PC-9 (cell line): ENCODE measurements at regions not wholly inside any gene's neighbourhood (a gene's known extent, or its start where the extent isn't known, plus 50 kb on each side); places are given as distances from the start of the nearest gene placed in this dataset.

ENCODE experiments used
- CTCF ChIP-seq: fragments of 200-600 bp; sonication (generic); conservative IDR thresholded peaks from 2 replicates; pipeline ENCODE4 v1.6.1; 2017; ENCODE audit warnings: mixed run types, antibody characterized with exemption, mild to moderate bottlenecking, moderate library complexity
- EZH2 ChIP-seq: fragments of 200-600 bp; sonication (generic); IDR thresholded peaks from 2 replicates; pipeline ENCODE4 v1.8.0; 2017; ENCODE audit warnings: antibody characterized with exemption, low read depth

GRCh38 chr2:120545521-120546047, 190.1 kb upstream of the GLI2 start:
- TF ChIP-seq CTCF (no peak), EZH2 (no peak)
